ENCODE measurements at regions not wholly inside any gene's neighbourhood (a gene's known extent, or its start where the extent isn't known, plus 50 kb on each side); places are given as distances from the start of the nearest gene placed in this dataset.

GRCh38 chr13:84659359-84659661, 777.0 kb upstream of the SLITRK1 start:
- TF ChIP-seq CTCF (IDR thresholded peaks at IDR 0.05 in 4 of 5, conservative IDR thresholded peaks at IDR 0.05 in 1 of 5) = no peak
- no peak for TF ChIP-seq POLR2A (IDR thresholded peaks at IDR 0.05)
